DND-41 (cell line): ENCODE measurements at regions not wholly inside any gene's neighbourhood (a gene's known extent, or its start where the extent isn't known, plus 50 kb on each side); places are given as distances from the start of the nearest gene placed in this dataset.

Experiments
- CTCF ChIP-seq: IDR thresholded peaks from 2 replicates; pipeline ENCODE4 v1.5.1; 2012; ENCODE audit warnings: borderline replicate concordance, low read length, moderate library complexity, mild to moderate bottlenecking; ENCODE audit not compliant: poor library complexity, severe bottlenecking; ENCODE audit errors: extremely low read depth
- EZH2 ChIP-seq: IDR thresholded peaks from 3 replicates; pipeline ENCODE4 v1.6.1; 2012; ENCODE audit warnings: borderline replicate concordance, low read depth, mild to moderate bottlenecking, moderate library complexity, low read length, inconsistent platforms; ENCODE audit not compliant: severe bottlenecking

DNA sequence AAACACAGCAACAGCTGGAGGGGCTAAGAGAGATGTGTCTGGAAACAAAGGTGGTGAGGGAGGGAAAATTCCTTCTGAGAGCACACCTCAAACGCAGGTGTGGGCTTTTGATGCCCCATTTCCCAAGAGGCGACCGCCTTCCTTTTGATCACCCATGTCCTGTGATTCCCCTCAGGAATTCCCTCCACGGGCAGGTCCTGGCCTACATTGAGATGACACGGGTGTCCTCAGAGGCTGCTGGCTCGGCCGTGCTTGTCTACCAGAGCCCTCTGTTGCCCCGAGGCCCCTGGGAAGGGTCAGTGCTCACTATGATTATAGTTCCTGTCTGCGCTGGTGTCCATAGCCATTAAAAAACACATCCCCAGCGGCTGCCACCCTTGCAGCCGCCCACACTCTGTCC is 242.6 kb downstream of the TFAP2C start:
- TF ChIP-seq CTCF = no peak
- no peak for TF ChIP-seq EZH2
